Colonic mucosa (tissue), 4 donors: ENCODE measurements at regions not wholly inside any gene's neighbourhood (a gene's known extent, or its start where the extent isn't known, plus 50 kb on each side); places are given as distances from the start of the nearest gene placed in this dataset.

Experiments used
- DNase-seq: peaks from one replicate; pipeline ENCODE4 v3.0.0-alpha.2; 2020
- H3K27ac ChIP-seq: fragments of 200-600 bp; one replicate; pipeline ENCODE4 v1.8.0; 2021
- H3K27me3 ChIP-seq: fragments of 200-600 bp; one replicate; pipeline ENCODE4 v1.8.0; 2021
- H3K36me3 ChIP-seq: fragments of 200-600 bp; one replicate; pipeline ENCODE4 v1.8.0; 2021
- H3K4me1 ChIP-seq: fragments of 200-600 bp; one replicate; pipeline ENCODE4 v1.8.0; 2021; ENCODE audit warnings: mild to moderate bottlenecking
- H3K4me3 ChIP-seq: fragments of 200-600 bp; one replicate; pipeline ENCODE4 v1.8.0; 2021
- H3K9ac ChIP-seq, 2 donors: one replicate each; pipeline ENCODE4 v1.7.0; 2013; ENCODE audit warnings: control low read depth in 2 of 2, low read depth in 2 of 2, low read length in 2 of 2
- H3K9me3 ChIP-seq: fragments of 200-600 bp; one replicate; pipeline ENCODE4 v1.8.0; 2021
- intact Hi-C: fragments of 100-400 bp; cut with DNase I; formaldehyde crosslinking; loops from one replicate; pipeline ENCODE4 v1.14.1; 2022
- TF ChIP-seq, protein P1 (sequence below): fragments of 200-600 bp; IDR thresholded peaks from one replicate; pipeline ENCODE4 v1.8.0; 2022; ENCODE audit warnings: antibody characterized with exemption, mild to moderate bottlenecking
- donor health status: healthy.
- donor health status: DM: no; HTN: no; CAD: no.
- donor health status: DM: no; HTN: no; CAD: no.

DNA sequence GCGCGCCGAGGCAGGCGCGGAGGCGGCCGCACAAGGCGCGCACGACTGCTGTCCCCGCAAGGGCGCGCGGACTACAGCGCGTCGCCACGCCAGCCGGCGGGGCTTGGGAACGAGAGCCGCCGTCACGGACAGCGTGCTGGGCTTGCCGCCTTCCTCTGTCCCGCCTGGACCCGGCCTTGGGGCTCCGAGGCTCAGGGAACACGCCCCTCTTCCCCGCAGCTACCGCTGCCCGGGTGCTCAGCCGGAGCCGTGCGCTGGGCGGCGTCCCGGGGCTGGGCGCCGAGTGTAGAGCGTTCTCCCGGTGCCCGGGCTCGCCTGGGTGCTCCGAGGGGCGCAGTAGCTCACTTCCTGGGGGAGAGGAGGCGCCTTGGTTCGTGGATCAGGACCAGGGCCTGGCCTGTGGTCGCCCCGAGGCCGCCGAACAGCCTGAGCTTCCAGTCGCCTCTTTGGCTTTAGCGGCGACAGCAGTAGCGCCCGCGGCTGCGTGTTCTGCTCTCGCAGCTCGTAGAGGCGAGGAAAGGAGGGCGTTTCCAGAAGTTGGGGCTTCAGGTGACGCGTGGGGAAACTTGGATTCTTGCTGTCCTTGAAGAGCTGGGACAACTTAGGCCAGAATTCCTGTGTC lies 226.7 kb upstream of the C2CD4B start:
- H3K4me3 ChIP-seq, result peak overlapping the region; percentile 99
- no peaks in the 10 kb centered on the region for H3K9me3 ChIP-seq
- TF ChIP-seq, protein P1, sequence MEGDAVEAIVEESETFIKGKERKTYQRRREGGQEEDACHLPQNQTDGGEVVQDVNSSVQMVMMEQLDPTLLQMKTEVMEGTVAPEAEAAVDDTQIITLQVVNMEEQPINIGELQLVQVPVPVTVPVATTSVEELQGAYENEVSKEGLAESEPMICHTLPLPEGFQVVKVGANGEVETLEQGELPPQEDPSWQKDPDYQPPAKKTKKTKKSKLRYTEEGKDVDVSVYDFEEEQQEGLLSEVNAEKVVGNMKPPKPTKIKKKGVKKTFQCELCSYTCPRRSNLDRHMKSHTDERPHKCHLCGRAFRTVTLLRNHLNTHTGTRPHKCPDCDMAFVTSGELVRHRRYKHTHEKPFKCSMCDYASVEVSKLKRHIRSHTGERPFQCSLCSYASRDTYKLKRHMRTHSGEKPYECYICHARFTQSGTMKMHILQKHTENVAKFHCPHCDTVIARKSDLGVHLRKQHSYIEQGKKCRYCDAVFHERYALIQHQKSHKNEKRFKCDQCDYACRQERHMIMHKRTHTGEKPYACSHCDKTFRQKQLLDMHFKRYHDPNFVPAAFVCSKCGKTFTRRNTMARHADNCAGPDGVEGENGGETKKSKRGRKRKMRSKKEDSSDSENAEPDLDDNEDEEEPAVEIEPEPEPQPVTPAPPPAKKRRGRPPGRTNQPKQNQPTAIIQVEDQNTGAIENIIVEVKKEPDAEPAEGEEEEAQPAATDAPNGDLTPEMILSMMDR, result peak; percentile 31
- peak; percentile 64 for DNase-seq
- H3K27ac ChIP-seq, result peak overlapping the region; percentile 66
- intact Hi-C loops, result loop anchor here (5.0 to 10.0 kb wide), 3 partner anchors 153 to 353 kb away; no protein-coding TSS in a partner anchor
- no peaks in the 10 kb centered on the region for H3K27me3 ChIP-seq
- H3K36me3 ChIP-seq, result no peaks in the 10 kb centered on the region
- H3K4me1 ChIP-seq, result no peaks in the 10 kb centered on the region
- peak overlapping the region; percentile 78 to 79 for H3K9ac ChIP-seq

DNA sequence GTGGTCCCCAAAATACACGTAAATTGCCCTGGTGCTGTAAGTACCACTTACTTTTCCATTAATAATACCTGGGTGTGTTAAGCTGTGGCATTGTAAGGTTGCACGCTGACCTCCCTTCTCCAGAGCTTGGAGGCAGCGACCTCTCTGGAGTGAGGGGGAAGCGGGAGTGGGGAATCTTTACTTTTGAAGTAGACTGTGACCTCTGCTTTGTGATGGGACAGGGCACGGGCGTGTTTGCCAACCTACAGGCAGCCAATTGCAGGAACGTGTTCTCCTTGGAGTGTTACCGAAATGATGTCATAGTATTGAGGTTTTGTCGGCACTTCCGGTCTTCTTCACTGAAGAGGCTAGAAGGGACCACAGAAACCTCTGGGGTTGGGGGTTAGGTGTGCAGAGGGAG lies 227.3 kb upstream of the C2CD4B start:
- H3K27me3 ChIP-seq, result no peaks in the 10 kb centered on the region
- H3K4me1 ChIP-seq, result no peaks in the 10 kb centered on the region
- intact Hi-C loops, result loop anchor here (5.0 to 10.0 kb wide), 3 partner anchors 152 to 352 kb away; no protein-coding TSS in a partner anchor
- no peaks in the 10 kb centered on the region for H3K36me3 ChIP-seq
- TF ChIP-seq, protein P1, result no peak
- H3K27ac ChIP-seq, result no peak overlapping the region
- no peaks in the 10 kb centered on the region for H3K9me3 ChIP-seq
- peak overlapping the region in 1 of 2 donors; percentile 79 for H3K9ac ChIP-seq
- H3K4me3 ChIP-seq, result peak overlapping the region; percentile 99
- peak; percentile 31 for DNase-seq

DNA sequence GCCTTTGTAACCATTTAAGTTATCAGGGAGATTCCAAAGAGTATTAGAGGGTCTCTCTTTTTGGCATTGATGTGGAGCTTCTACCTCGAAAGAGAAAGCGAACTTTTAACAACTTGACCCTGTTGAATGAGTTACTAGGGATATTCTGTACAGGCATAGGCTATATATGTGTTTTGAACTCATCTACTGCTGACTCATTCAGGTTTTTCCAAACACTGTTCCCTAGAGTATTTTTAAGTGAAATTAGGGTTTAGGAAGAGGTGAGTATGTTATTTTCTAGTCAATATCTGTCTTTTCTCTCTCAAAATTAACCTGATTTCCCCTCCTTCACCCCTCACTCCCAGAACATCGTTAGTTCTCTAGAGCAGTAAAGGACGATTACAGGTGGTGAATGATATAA lies 228.1 kb upstream of the C2CD4B start:
- Histone ChIP-seq H3K27me3 (no peaks in the 10 kb centered on the region), H3K4me1 (no peaks in the 10 kb centered on the region), H3K36me3 (no peaks in the 10 kb centered on the region), H3K4me3 (no peak overlapping the region), H3K9me3 (no peaks in the 10 kb centered on the region), H3K27ac (no peak overlapping the region), H3K9ac (no peak overlapping the region)
- DNase-seq, result no peak
- TF ChIP-seq, protein P1, result no peak
- intact Hi-C loops, result loop anchor here (5.0 to 10.0 kb wide), 3 partner anchors 152 to 352 kb away; no protein-coding TSS in a partner anchor

DNA sequence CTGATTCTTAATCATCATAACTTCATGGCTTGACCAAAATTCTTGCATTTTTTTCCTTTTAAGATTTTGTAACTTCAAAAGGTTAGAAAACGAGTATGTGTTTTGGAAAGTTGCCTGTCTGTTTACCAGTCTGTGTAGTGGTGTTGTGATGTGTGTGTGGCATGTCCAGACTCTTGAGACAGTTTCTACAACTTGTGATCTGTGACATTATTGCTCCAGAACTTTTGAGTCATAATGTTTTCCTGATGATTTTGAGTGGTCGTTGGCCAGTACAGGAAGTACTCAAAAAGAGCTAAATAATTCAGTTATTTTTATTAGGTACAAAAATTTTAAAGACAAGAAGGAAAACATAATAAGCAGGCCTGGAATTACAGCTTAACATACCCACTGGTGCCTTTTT lies 229.0 kb upstream of the C2CD4B start:
- TF ChIP-seq, protein P1, result no peak
- Histone ChIP-seq H3K27ac (no peak overlapping the region), H3K4me3 (no peak overlapping the region), H3K9ac (no peak overlapping the region), H3K27me3 (no peaks in the 10 kb centered on the region), H3K9me3 (no peaks in the 10 kb centered on the region), H3K36me3 (no peaks in the 10 kb centered on the region), H3K4me1 (no peaks in the 10 kb centered on the region)
- no peak for DNase-seq
- intact Hi-C loops, result loop anchor here (5.0 to 10.0 kb wide), 3 partner anchors 151 to 351 kb away; no protein-coding TSS in a partner anchor

DNA sequence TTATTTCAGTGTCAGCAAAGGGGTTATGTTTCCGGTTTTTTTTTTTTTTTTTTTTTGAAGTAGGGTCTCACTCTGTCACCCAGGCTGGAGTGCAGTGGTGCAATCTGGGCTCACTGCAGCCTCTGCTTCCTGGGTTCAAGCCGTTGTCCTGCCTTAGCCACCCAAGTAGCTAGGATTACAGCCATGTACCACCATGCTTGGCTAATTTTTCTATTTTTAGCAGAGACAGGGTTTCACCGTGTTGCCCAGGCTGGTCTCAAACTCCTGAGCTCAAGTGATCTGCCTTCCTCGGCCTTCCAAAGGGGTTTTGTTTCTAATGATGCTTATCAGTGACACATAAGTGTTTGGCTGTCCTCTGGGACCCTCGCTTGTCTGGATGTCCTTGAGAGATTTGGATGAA lies 235.7 kb upstream of the C2CD4B start:
- Histone ChIP-seq H3K27me3 (no peaks in the 10 kb centered on the region), H3K36me3 (no peaks in the 10 kb centered on the region), H3K27ac (no peak overlapping the region), H3K4me3 (no peak overlapping the region), H3K9ac (no peak overlapping the region), H3K4me1 (no peaks in the 10 kb centered on the region), H3K9me3 (no peaks in the 10 kb centered on the region)
- TF ChIP-seq, protein P1, result no peak
- DNase-seq, result no peak
- intact Hi-C loops, result no loop called here
